ENCODE measurements at regions not wholly inside any gene's neighbourhood (a gene's known extent, or its start where the extent isn't known, plus 50 kb on each side); places are given as distances from the start of the nearest gene placed in this dataset.

- H3K36me3 ChIP-seq = no peaks in the 10 kb centered on the region
- no peak for DNase-seq (ENCODE audit: low spot score)
- no peak for TF ChIP-seq CTCF (IDR thresholded peaks at IDR 0.05)
- H3K4me3 ChIP-seq = no peak overlapping the region
- no peaks in the 10 kb centered on the region for H3K4me1 ChIP-seq
- H3K27ac ChIP-seq = no peak overlapping the region
- no peaks in the 10 kb centered on the region for H3K27me3 ChIP-seq
- no peaks in the 10 kb centered on the region for H3K9me3 ChIP-seq
Observed at GRCh38 chr5:174916227-174916626, 191.8 kb downstream of the MSX2 start.

- Histone ChIP-seq H3K36me3 (no peaks in the 10 kb centered on the region), H3K27ac (no peak overlapping the region), H3K4me3 (no peak overlapping the region), H3K4me1 (no peaks in the 10 kb centered on the region), H3K9me3 (no peaks in the 10 kb centered on the region), H3K27me3 (no peaks in the 10 kb centered on the region)
- no peak for TF ChIP-seq CTCF (IDR thresholded peaks at IDR 0.05)
- DNase-seq (ENCODE audit: low spot score) = no peak
Observed at GRCh38 chr5:174911118-174911517, 186.7 kb downstream of the MSX2 start.

- peak; percentile 90 to 98 for TF ChIP-seq CTCF (IDR thresholded peaks at IDR 0.05)
- peak overlapping the region in 1 of 2 donors; percentile 8 for H3K4me3 ChIP-seq
- no peak overlapping the region for H3K27ac ChIP-seq
- no peaks in the 10 kb centered on the region for H3K27me3 ChIP-seq
- no peaks in the 10 kb centered on the region for H3K36me3 ChIP-seq
- no peaks in the 10 kb centered on the region for H3K4me1 ChIP-seq
- DNase-seq (ENCODE audit: low spot score) = peak; percentile 72
- H3K9me3 ChIP-seq = no peaks in the 10 kb centered on the region
Observed at GRCh38 chr5:174910245-174910737, 185.9 kb downstream of the MSX2 start.

GRCh38 chr5:174903172-174903732 is 178.9 kb downstream of the MSX2 start:
- H3K4me3 ChIP-seq = no peak overlapping the region
- DNase-seq (ENCODE audit: low spot score) = no peak
- no peak overlapping the region for H3K27ac ChIP-seq
- H3K27me3 ChIP-seq = no peaks in the 10 kb centered on the region
- no peak for TF ChIP-seq CTCF (IDR thresholded peaks at IDR 0.05)
- no peaks in the 10 kb centered on the region for H3K36me3 ChIP-seq
- no peaks in the 10 kb centered on the region for H3K4me1 ChIP-seq
- no peaks in the 10 kb centered on the region for H3K9me3 ChIP-seq

GRCh38 chr5:174901336-174901735 is 177.0 kb downstream of the MSX2 start:
- DNase-seq (ENCODE audit: low spot score) = no peak
- Histone ChIP-seq H3K36me3 (no peaks in the 10 kb centered on the region), H3K4me3 (no peak overlapping the region), H3K27ac (no peak overlapping the region), H3K27me3 (no peaks in the 10 kb centered on the region), H3K4me1 (no peaks in the 10 kb centered on the region), H3K9me3 (no peaks in the 10 kb centered on the region)
- no peak for TF ChIP-seq CTCF (IDR thresholded peaks at IDR 0.05)

GRCh38 chr5:174900240-174900865 is 176.0 kb downstream of the MSX2 start:
- H3K36me3 ChIP-seq = no peaks in the 10 kb centered on the region
- DNase-seq (ENCODE audit: low spot score) = no peak
- H3K4me3 ChIP-seq = no peak overlapping the region
- no peak for TF ChIP-seq CTCF (IDR thresholded peaks at IDR 0.05)
- no peak overlapping the region for H3K27ac ChIP-seq
- no peaks in the 10 kb centered on the region for H3K4me1 ChIP-seq
- no peaks in the 10 kb centered on the region for H3K27me3 ChIP-seq
- H3K9me3 ChIP-seq = no peaks in the 10 kb centered on the region
